Calu3 (cell line): ENCODE measurements at regions not wholly inside any gene's neighbourhood (a gene's known extent, or its start where the extent isn't known, plus 50 kb on each side); places are given as distances from the start of the nearest gene placed in this dataset.

Experiments
- BruUV-seq: library from RNA; stranded (reverse); fragments of 400-500 nt; replicated peaks from 2 replicates; lab custom pipeline; 2021; lab: Mats Ljungman, UMichigan
- CTCF ChIA-PET: fragments of 300-600 bp; sonication (Branson Sonifier 250); formaldehyde crosslinking; loops from one replicate; lab custom pipeline; 2022; ENCODE audit warnings: antibody characterized with exemption; lab: Charles Lee
- DNase-seq: peaks from one replicate; pipeline ENCODE4 v3.0.0; 2022
- H3K27ac Mint-ChIP-seq: one replicate; pipeline ENCODE4 v1.8.0; 2022; ENCODE audit warnings: mixed read lengths; ENCODE audit not compliant: unreplicated experiment
- H3K27me3 Mint-ChIP-seq: one replicate; pipeline ENCODE4 v1.8.0; 2022; ENCODE audit warnings: mixed read lengths; ENCODE audit not compliant: unreplicated experiment
- H3K36me3 Mint-ChIP-seq: one replicate; pipeline ENCODE4 v1.8.0; 2022; ENCODE audit warnings: mild to moderate bottlenecking, moderate library complexity, mixed read lengths; ENCODE audit not compliant: insufficient read depth, unreplicated experiment
- H3K4me1 Mint-ChIP-seq: one replicate; pipeline ENCODE4 v1.8.0; 2022; ENCODE audit warnings: mild to moderate bottlenecking, low read depth, mixed read lengths; ENCODE audit not compliant: unreplicated experiment
- H3K4me3 Mint-ChIP-seq: one replicate; pipeline ENCODE4 v1.8.0; 2022; ENCODE audit warnings: mild to moderate bottlenecking, low read depth, moderate library complexity, mixed read lengths; ENCODE audit not compliant: unreplicated experiment
- H3K9me3 Mint-ChIP-seq: one replicate; pipeline ENCODE4 v1.8.0; 2022; ENCODE audit warnings: low read depth, mixed read lengths; ENCODE audit not compliant: unreplicated experiment
- CTCF ChIP-seq: fragments of 200-600 bp; IDR thresholded peaks from one replicate; pipeline ENCODE4 v1.8.0; 2022; ENCODE audit warnings: antibody characterized with exemption; ENCODE audit not compliant: unreplicated experiment
- intact Hi-C: fragments of 100-400 bp; cut with micrococcal nuclease; formaldehyde crosslinking; loops from one replicate; pipeline ENCODE4 v1.10.0; 2022; ENCODE audit not compliant: unreplicated experiment

DNA sequence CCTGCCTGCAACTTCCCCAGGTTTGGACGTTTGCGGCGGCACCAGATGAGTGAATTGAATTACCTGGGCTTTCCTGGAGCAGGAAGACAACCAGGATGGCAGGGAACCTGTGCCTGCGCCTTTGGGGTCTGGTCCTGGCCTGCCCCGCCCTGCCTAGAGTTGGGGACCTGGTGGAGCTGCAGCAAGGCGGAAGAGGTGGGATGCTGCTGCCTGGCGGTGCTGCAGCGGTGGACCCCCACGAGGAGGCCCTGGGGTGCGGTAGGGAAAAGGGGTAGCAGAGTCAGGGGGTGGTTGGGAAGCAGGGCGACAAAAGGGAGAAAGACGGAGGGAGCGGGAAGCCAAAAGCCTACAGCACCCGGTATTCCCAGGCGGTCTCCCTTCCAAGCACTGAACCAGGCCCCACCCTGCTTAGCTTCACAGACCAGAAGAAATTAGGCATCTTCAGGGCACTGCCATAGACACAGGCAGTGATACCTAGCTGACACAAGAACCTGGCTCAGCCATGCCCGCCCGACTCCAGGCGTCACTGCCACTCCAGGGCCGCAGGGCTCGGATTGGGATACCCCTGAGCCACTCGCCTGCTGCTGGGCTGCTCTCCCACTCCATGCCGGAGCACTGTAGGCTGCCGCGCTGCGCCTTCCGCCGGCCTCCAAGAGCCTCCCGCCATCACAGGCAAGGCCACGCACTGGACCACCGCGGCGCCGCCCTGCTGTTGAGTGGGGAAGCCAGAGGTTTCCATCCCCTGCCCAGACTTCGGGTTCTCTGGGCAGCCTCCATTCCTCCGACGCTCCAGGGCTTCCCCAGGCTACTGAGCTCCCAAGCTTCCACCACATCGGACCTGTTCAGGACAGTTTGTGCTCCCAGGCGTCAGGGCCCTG is 155.2 kb upstream of the ALG10B start:
- DNase-seq = no peak
- no peak for TF ChIP-seq CTCF
- no TSS peak for BruUV-seq
- Mint-ChIP-seq H3K27me3 (no peaks in the 10 kb centered on the region), H3K9me3 (peaks cover 4% of the 10 kb centered on the region), H3K4me3 (no peak overlapping the region), H3K36me3 (no peaks in the 10 kb centered on the region), H3K4me1 (no peaks in the 10 kb centered on the region), H3K27ac (no peak overlapping the region)
- intact Hi-C loops = no loop called here
- CTCF ChIA-PET = no interaction called here

GRCh38 chr12:38162013-38162412 is 154.6 kb upstream of the ALG10B start:
- H3K4me3 Mint-ChIP-seq = no peak overlapping the region
- H3K27me3 Mint-ChIP-seq = no peaks in the 10 kb centered on the region
- no TSS peak for BruUV-seq
- DNase-seq = no peak
- CTCF ChIA-PET = no interaction called here
- intact Hi-C loops = no loop called here
- H3K27ac Mint-ChIP-seq = no peak overlapping the region
- H3K9me3 Mint-ChIP-seq = peaks cover 4% of the 10 kb centered on the region
- H3K36me3 Mint-ChIP-seq = no peaks in the 10 kb centered on the region
- no peaks in the 10 kb centered on the region for H3K4me1 Mint-ChIP-seq
- TF ChIP-seq CTCF = no peak

DNA sequence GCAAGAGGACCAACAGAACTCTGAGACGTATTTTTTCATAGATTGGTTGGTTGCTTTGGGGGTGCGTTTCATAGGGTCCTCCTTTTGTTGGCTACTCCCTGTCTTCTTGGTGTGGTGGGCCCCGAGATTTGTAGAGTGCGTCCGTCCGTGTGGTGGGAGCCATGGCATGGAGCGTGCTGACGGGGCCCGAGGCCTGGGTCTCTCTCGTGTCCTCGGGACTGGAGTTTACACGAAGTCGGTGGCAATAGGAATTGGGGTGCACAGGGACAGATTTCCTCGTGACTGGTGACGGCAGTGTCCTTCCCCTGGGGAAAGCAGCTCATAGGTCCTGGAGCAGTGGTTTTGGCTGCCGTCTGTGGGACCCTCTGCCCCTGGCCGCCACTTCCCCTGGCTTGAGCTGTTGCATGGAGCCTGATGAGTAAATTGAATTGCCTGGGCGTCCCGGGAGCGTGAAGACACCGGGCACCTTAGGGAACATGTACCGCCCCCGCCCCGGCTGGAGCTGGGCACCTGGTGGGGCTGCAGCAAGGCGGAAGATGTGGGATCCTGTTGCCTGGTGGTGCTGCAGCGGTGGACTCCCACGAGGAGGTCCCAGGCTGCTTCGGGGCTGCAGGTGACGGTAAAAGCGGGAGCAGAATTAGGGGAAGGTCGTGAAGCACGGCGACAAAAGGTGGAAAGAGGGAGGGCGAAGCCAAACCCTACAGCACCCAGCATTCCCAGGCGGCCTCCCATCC is 153.7 kb upstream of the ALG10B start:
- intact Hi-C loops = no loop called here
- no peak overlapping the region for H3K27ac Mint-ChIP-seq
- no peak overlapping the region for H3K4me3 Mint-ChIP-seq
- no peaks in the 10 kb centered on the region for H3K36me3 Mint-ChIP-seq
- DNase-seq = no peak
- no TSS peak for BruUV-seq
- peaks cover 4% of the 10 kb centered on the region for H3K9me3 Mint-ChIP-seq
- CTCF ChIA-PET = no interaction called here
- H3K4me1 Mint-ChIP-seq = no peaks in the 10 kb centered on the region
- no peak for TF ChIP-seq CTCF
- no peaks in the 10 kb centered on the region for H3K27me3 Mint-ChIP-seq

DNA sequence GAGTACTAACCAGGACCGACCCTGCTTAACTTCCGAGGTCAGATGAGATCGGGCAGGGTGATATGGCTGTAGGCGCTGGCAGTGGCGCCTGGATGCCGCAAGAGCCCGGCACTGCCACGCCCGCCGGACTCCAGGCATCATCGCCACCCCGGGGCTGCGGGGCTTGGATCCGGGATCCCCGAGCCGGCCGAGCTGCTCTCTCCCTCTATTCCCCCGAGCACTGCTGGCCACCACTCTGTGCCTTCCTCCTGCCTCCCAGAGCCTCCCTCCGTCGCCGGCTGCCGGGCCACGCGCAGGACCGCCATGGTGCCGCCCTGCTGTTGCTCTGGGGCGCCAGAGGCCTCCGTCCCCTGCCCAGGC is 153.2 kb upstream of the ALG10B start:
- no peak for TF ChIP-seq CTCF
- H3K36me3 Mint-ChIP-seq = no peaks in the 10 kb centered on the region
- no peak overlapping the region for H3K27ac Mint-ChIP-seq
- no peaks in the 10 kb centered on the region for H3K27me3 Mint-ChIP-seq
- intact Hi-C loops = no loop called here
- H3K4me1 Mint-ChIP-seq = no peaks in the 10 kb centered on the region
- no peak overlapping the region for H3K4me3 Mint-ChIP-seq
- H3K9me3 Mint-ChIP-seq = peaks cover 4% of the 10 kb centered on the region
- no peak for DNase-seq
- CTCF ChIA-PET = no interaction called here
- BruUV-seq = no TSS peak
